ENCODE measurements at regions not wholly inside any gene's neighbourhood (a gene's known extent, or its start where the extent isn't known, plus 50 kb on each side); places are given as distances from the start of the nearest gene placed in this dataset.

DNA sequence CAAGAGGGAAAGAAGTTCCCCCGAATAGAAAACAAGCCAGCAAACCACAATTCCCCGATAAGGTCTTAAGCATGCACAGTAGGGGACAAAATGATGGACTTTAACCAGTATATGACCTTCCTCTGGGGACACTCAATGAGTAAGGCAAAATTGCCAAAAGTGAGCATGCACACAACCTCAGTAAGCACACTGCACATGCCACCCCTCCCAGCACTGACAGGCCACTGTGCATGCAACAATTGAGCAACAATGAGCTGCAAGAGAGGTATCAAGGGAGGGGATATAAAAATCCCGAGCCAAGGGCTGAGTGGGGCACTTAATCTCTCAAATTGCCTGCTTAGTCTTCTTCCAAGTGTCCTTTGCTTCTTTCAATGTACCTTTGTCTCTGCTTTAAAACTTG lies 935.8 kb upstream of the SLC39A10 start:
- no peak for TF ChIP-seq POLR2A (IDR thresholded peaks at IDR 0.05; ENCODE audit: low read depth, low read length)
- no peak for TF ChIP-seq POLR2AphosphoS5 (IDR thresholded peaks at IDR 0.05; ENCODE audit: low read depth, low read length)

Measured in GM12892 (cell line).